ENCODE measurements at regions not wholly inside any gene's neighbourhood (a gene's known extent, or its start where the extent isn't known, plus 50 kb on each side); places are given as distances from the start of the nearest gene placed in this dataset.

GRCh38 chr5:43941806-43942205 is 338.8 kb downstream of the NNT start:
- no peaks in the 10 kb centered on the region for H3K27me3 ChIP-seq (ENCODE audit: insufficient read depth)
- H3K9ac ChIP-seq = no peak overlapping the region
- WGBS (ENCODE audit: low lambda C conversion rate) = 29% methylated on average over 1 of the region's 1 CpG
- H3K4me1 ChIP-seq (ENCODE audit: control insufficient read depth in 1 of 2, insufficient read depth in 2 of 2, low read depth in 1 of 2, low read length in 1 of 2) = no peaks in the 10 kb centered on the region
- no peak overlapping the region for H3K27ac ChIP-seq (ENCODE audit: low read depth in 2 of 2, low read length in 1 of 2)
- ChIA-PET CTCF (no interaction called here), POLR2A (no interaction called here)
- H3K79me2 ChIP-seq (ENCODE audit: insufficient read depth) = no peaks in the 10 kb centered on the region
- H3F3A ChIP-seq (replicated peaks; ENCODE audit: insufficient read depth) = no peaks in the 10 kb centered on the region
- TF ChIP-seq TEAD4 (IDR thresholded peaks at IDR 0.05; ENCODE audit: borderline replicate concordance, insufficient read depth) = no peak
- TF ChIP-seq RXRA (IDR thresholded peaks at IDR 0.05; ENCODE audit: borderline replicate concordance, low read depth) = no peak
- H2AFZ ChIP-seq (ENCODE audit: low read depth) = no peak overlapping the region
- no peak overlapping the region for H3K4me2 ChIP-seq
- no peaks in the 10 kb centered on the region for H4K20me1 ChIP-seq (ENCODE audit: insufficient read depth)
- no peak for DNase-seq
- no peaks in the 10 kb centered on the region for H3K9me2 ChIP-seq
- H3K4me3 ChIP-seq (ENCODE audit: low read depth in 2 of 2, low read length in 1 of 2) = no peak overlapping the region
- no peaks in the 10 kb centered on the region; the same call in 1 of the 2 replicates for H3K9me3 ChIP-seq
- no peaks in the 10 kb centered on the region for H3K36me3 ChIP-seq (replicated peaks in 1 of 2; ENCODE audit: control insufficient read depth in 1 of 2, insufficient read depth in 2 of 2, low read length in 1 of 2)

GRCh38 chr5:43940562-43940961 is 337.6 kb downstream of the NNT start:
- CTCF ChIA-PET = no interaction called here
- no peak overlapping the region for H2AFZ ChIP-seq (ENCODE audit: low read depth)

More at GRCh38 chr5:43940562-43940961, 337.6 kb downstream of the NNT start:
- POLR2A ChIA-PET = no interaction called here
- H4K20me1 ChIP-seq (ENCODE audit: insufficient read depth) = no peaks in the 10 kb centered on the region
- H3K4me3 ChIP-seq (ENCODE audit: low read depth in 2 of 2, low read length in 1 of 2) = no peak overlapping the region
- H3K27ac ChIP-seq (ENCODE audit: low read depth in 2 of 2, low read length in 1 of 2) = no peak overlapping the region
- no peaks in the 10 kb centered on the region for H3K27me3 ChIP-seq (ENCODE audit: insufficient read depth)
- no peak for DNase-seq
- no peaks in the 10 kb centered on the region for H3K9me2 ChIP-seq
- WGBS (ENCODE audit: low lambda C conversion rate) = 1% methylated on average over 2 of the region's 2 CpGs
- H3K9me3 ChIP-seq = no peaks in the 10 kb centered on the region; the same call in 1 of the 2 replicates
- no peaks in the 10 kb centered on the region for H3K4me1 ChIP-seq (ENCODE audit: control insufficient read depth in 1 of 2, insufficient read depth in 2 of 2, low read depth in 1 of 2, low read length in 1 of 2)
- no peak overlapping the region for H3K9ac ChIP-seq
- TF ChIP-seq REST (IDR thresholded peaks at IDR 0.05; ENCODE audit: low read depth, low read length) = no peak
- TF ChIP-seq CHD2 (IDR thresholded peaks at IDR 0.05; ENCODE audit: low read length, partially characterized antibody) = no peak
- TF ChIP-seq ELF1 (IDR thresholded peaks at IDR 0.05) = no peak
- TF ChIP-seq FOSL2 (IDR thresholded peaks at IDR 0.05; ENCODE audit: borderline replicate concordance, low read depth) = no peak
- TF ChIP-seq GATA2 (CRISPR knock-in tag; IDR thresholded peaks at IDR 0.05) = no peak
- no peak for TF ChIP-seq MAX (IDR thresholded peaks at IDR 0.05; ENCODE audit: low read depth)
- no peak for TF ChIP-seq YY1 (IDR thresholded peaks at IDR 0.05; ENCODE audit: low read depth)
- TF ChIP-seq POLR2AphosphoS5 (IDR thresholded peaks at IDR 0.05; ENCODE audit: low read depth, low read length) = no peak
- TF ChIP-seq FOXJ3 (CRISPR knock-in tag; IDR thresholded peaks at IDR 0.05) = no peak
- no peak for TF ChIP-seq RXRA (IDR thresholded peaks at IDR 0.05; ENCODE audit: borderline replicate concordance, low read depth)
- TF ChIP-seq RAD21 (IDR thresholded peaks at IDR 0.05; ENCODE audit: low read length) = no peak
- TF ChIP-seq PBX3 (IDR thresholded peaks at IDR 0.05) = no peak
- no peak for TF ChIP-seq FOXM1 (IDR thresholded peaks at IDR 0.05; ENCODE audit: low read depth)
- TF ChIP-seq IRF3 (IDR thresholded peaks at IDR 0.05; ENCODE audit: low read depth, low read length) = no peak
- no peak for TF ChIP-seq USF2 (IDR thresholded peaks at IDR 0.05; ENCODE audit: borderline replicate concordance, low read depth, low read length)
- no peak for TF ChIP-seq MEF2A (IDR thresholded peaks at IDR 0.05; ENCODE audit: borderline replicate concordance, low read depth)
- no peak for TF ChIP-seq RFX5 (IDR thresholded peaks at IDR 0.05; ENCODE audit: low read length)
- no peak overlapping the region for H3K4me2 ChIP-seq
- H3K36me3 ChIP-seq (replicated peaks in 1 of 2; ENCODE audit: control insufficient read depth in 1 of 2, insufficient read depth in 2 of 2, low read length in 1 of 2) = no peaks in the 10 kb centered on the region
- H3F3A ChIP-seq (replicated peaks; ENCODE audit: insufficient read depth) = no peaks in the 10 kb centered on the region
- no peaks in the 10 kb centered on the region for H3K79me2 ChIP-seq (ENCODE audit: insufficient read depth)

Data from SK-N-SH (cell line).